Testis (tissue), 2 donors: ENCODE measurements at regions not wholly inside any gene's neighbourhood (a gene's known extent, or its start where the extent isn't known, plus 50 kb on each side); places are given as distances from the start of the nearest gene placed in this dataset.
"Not testable (repeated sequence)": the region's sequence is repeated elsewhere in the genome, so short reads cannot be mapped to it uniquely, and the experiment has no call there.

Experiments used
- DNase-seq: peaks from one replicate; pipeline ENCODE4 v3.0.0-alpha.2; 2019
- H3K27ac ChIP-seq, 2 donors: fragments of 200-600 bp; sonication (generic); one replicate each; pipeline ENCODE4 v1.5.1; 2019
- H3K27me3 ChIP-seq: fragments of 200-600 bp; sonication (generic); one replicate; pipeline ENCODE4 v1.5.1; 2019
- H3K36me3 ChIP-seq: fragments of 200-600 bp; sonication (generic); one replicate; pipeline ENCODE4 v1.5.1; 2017; ENCODE audit warnings: low read depth; ENCODE audit errors: missing control alignments
- H3K4me1 ChIP-seq: fragments of 200-600 bp; sonication (generic); one replicate; pipeline ENCODE4 v1.5.1; 2019
- H3K4me3 ChIP-seq, 2 donors: fragments of 200-600 bp; sonication (generic); one replicate each; pipeline ENCODE4 v1.5.1; 2017 to 2019
- H3K9me3 ChIP-seq: fragments of 200-600 bp; sonication (generic); one replicate; pipeline ENCODE4 v1.5.1; 2017
- POLR2A ChIP-seq: fragments of 450-650 bp; IDR thresholded peaks from one replicate; pipeline ENCODE4 v1.6.1; 2017; ENCODE audit warnings: antibody characterized with exemption, mild to moderate bottlenecking, moderate library complexity
- WGBS, 2 donors: methylation state at CpG; one replicate each; pipeline ENCODE4 v1.1.5; 2018; 5-methylcytosine and 5-hydroxymethylcytosine counted together
- intact Hi-C: fragments of 100-400 bp; cut with DNase I; formaldehyde crosslinking; loops from one replicate; pipeline ENCODE4 v1.15.1; 2023; ENCODE audit warnings: low total_unique reads
- TF ChIP-seq, protein P1 (sequence below), 3 experiments: fragments of 450-650 bp in 2 of 3; fragments of 200-600 bp in 1 of 3; sonication (generic) in 1 of 3; IDR thresholded peaks; one replicate each; pipeline ENCODE4 v1.5.1; 2016 to 2019; ENCODE audit warnings: antibody characterized with exemption in 3 of 3, mild to moderate bottlenecking in 2 of 3, moderate library complexity in 1 of 3

DNA sequence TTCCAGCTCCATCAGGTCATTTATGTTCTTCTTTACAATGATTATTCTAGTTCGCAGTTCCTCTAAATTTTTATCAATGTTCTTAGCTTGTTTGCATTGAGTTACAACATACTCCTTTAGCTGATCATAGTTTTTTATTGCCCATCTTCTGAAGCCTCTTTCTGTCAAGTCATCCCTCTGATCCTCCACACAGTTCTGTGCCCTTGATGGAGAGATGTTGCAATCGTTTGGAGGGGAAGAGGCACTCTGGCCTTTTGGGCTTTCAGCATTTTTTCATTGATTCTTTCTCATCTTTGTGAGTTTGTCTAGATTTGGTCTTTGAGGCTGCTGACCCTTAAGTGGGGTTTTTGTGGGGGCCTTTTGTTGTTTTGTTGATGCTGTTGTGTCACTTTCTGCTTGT, 234.6 kb upstream of the CBLB start:
- Histone ChIP-seq H3K9me3 (no peaks in the 10 kb centered on the region), H3K4me1 (no peaks in the 10 kb centered on the region), H3K4me3 (no peak overlapping the region), H3K36me3 (no peaks in the 10 kb centered on the region), H3K27ac (no peak overlapping the region), H3K27me3 (no peaks in the 10 kb centered on the region)
- no peak for DNase-seq
- intact Hi-C loops = no loop called here
- no peak for TF ChIP-seq POLR2A
- TF ChIP-seq, protein P1, sequence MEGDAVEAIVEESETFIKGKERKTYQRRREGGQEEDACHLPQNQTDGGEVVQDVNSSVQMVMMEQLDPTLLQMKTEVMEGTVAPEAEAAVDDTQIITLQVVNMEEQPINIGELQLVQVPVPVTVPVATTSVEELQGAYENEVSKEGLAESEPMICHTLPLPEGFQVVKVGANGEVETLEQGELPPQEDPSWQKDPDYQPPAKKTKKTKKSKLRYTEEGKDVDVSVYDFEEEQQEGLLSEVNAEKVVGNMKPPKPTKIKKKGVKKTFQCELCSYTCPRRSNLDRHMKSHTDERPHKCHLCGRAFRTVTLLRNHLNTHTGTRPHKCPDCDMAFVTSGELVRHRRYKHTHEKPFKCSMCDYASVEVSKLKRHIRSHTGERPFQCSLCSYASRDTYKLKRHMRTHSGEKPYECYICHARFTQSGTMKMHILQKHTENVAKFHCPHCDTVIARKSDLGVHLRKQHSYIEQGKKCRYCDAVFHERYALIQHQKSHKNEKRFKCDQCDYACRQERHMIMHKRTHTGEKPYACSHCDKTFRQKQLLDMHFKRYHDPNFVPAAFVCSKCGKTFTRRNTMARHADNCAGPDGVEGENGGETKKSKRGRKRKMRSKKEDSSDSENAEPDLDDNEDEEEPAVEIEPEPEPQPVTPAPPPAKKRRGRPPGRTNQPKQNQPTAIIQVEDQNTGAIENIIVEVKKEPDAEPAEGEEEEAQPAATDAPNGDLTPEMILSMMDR (IDR thresholded peaks at IDR 0.05) = no peak
- 82 to 93% methylated on average over 2 of the region's 2 CpGs for WGBS, 2 donors

GRCh38 chr3:106104078-106104477, 235.3 kb upstream of the CBLB start:
- Histone ChIP-seq H3K27me3 (no peaks in the 10 kb centered on the region), H3K27ac (no peak overlapping the region), H3K36me3 (no peaks in the 10 kb centered on the region), H3K4me3 (no peak overlapping the region), H3K4me1 (no peaks in the 10 kb centered on the region), H3K9me3 (no peaks in the 10 kb centered on the region)
- intact Hi-C loops = no loop called here
- 84% methylated on average over 4 of the region's 4 CpGs; no CpG with 5 or more reads in 1 of the 2 donors for WGBS, 2 donors
- DNase-seq = no peak
- TF ChIP-seq, protein P1 (IDR thresholded peaks at IDR 0.05) = no peak

DNA sequence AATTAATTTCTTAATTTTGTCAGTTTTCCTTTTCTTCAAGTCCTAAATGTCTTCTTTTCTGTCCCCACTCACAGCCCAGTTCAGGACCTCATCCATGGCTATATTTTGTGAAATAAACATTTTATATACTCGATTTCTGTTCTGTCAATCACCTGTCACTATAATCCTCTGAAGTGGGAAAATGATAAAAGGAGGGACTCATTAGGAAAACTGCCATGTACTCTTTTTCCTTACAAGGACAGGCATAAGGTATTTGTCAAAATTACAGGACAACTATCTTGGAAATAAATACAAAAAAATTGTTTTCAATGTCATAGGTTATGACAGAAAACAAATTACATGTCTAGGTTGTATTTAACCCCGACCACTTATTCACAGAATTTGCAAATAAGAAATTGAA, 240.1 kb upstream of the CBLB start:
- Histone ChIP-seq H3K36me3 (no peaks in the 10 kb centered on the region), H3K9me3 (no peaks in the 10 kb centered on the region), H3K4me3 (no peak overlapping the region), H3K4me1 (no peaks in the 10 kb centered on the region), H3K27me3 (no peaks in the 10 kb centered on the region), H3K27ac (no peak overlapping the region)
- intact Hi-C loops = no loop called here
- no peak for DNase-seq
- no peak for TF ChIP-seq POLR2A
- TF ChIP-seq, protein P1 (IDR thresholded peaks at IDR 0.05) = no peak
- WGBS, 2 donors = 85 to 86% methylated on average over 2 of the region's 2 CpGs

- WGBS, 2 donors = 74 to 82% methylated on average over 8 to 23 of the region's 26 CpGs
- H3K27me3 ChIP-seq, H3K36me3 ChIP-seq, H3K27ac ChIP-seq, H3K9me3 ChIP-seq, H3K4me1 ChIP-seq, intact Hi-C loops, DNase-seq: not testable (repeated sequence)
- H3K4me3 ChIP-seq = peak overlapping the region in 1 of 2 donors; percentile 18
Observed at GRCh38 chr3:106112561-106112960, 243.7 kb upstream of the CBLB start.

GRCh38 chr3:106113747-106114146, 244.9 kb upstream of the CBLB start:
- Histone ChIP-seq H3K27me3 (no peaks in the 10 kb centered on the region), H3K27ac (no peak overlapping the region), H3K4me1 (no peaks in the 10 kb centered on the region), H3K9me3 (no peaks in the 10 kb centered on the region), H3K36me3 (no peaks in the 10 kb centered on the region), H3K4me3 (no peak overlapping the region)
- TF ChIP-seq, protein P1 (IDR thresholded peaks at IDR 0.05) = no peak
- no peak for TF ChIP-seq POLR2A
- no peak for DNase-seq
- 74 to 95% methylated on average over 1 of the region's 1 CpG for WGBS, 2 donors
- intact Hi-C loops = no loop called here
